ENCODE measurements at regions not wholly inside any gene's neighbourhood (a gene's known extent, or its start where the extent isn't known, plus 50 kb on each side); places are given as distances from the start of the nearest gene placed in this dataset.

DNA sequence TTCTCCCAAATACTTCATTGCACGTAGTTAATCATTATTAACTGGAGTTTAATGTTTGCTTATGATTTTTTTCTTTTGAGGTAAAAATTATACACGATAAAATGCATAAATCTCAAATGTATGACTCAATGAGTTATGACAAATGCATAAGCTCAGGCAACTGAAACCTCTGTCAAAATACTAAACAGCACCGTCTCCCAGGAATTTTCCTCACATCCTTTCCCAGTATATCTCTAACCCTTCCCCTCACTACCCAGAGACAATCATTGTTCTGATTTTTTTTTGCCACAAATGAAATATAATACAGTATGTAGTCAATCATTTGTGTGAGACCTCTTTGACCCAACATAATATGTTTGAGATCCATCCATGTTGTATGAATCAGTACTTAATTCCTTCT, 606.5 kb downstream of the CPS1 start:
- CTCF ChIA-PET, result no interaction called here
- POLR2A ChIA-PET, result no interaction called here

GRCh38 chr2:211170843-211171242, 614.4 kb downstream of the CPS1 start:
- ChIA-PET POLR2A (no interaction called here), CTCF (no interaction called here)
- Histone ChIP-seq H3K27me3 (ENCODE audit: control insufficient read depth, insufficient read depth, low read length) (no peaks in the 10 kb centered on the region), H3K4me3 (ENCODE audit: low read depth, low read length) (no peak overlapping the region), H3K9me3 (ENCODE audit: control insufficient read depth, insufficient read depth, low read length) (peaks cover 2% of the 10 kb centered on the region), H3K27ac (ENCODE audit: low read depth, low read length) (no peak overlapping the region)
- no peak for TF ChIP-seq CTCF (IDR thresholded peaks at IDR 0.05; ENCODE audit: low read depth, low read length)
- DNase-seq (ENCODE audit: low read depth, low spot score), result no peak

More for the DNA sequence above, 606.5 kb downstream of the CPS1 start:
- DNase-seq (ENCODE audit: low read depth, low spot score), result no peak
- no peaks in the 10 kb centered on the region for H3K27me3 ChIP-seq (ENCODE audit: control insufficient read depth, insufficient read depth, low read length)
- TF ChIP-seq CTCF (IDR thresholded peaks at IDR 0.05; ENCODE audit: low read depth, low read length), result no peak
- no peaks in the 10 kb centered on the region for H3K9me3 ChIP-seq (ENCODE audit: control insufficient read depth, insufficient read depth, low read length)
- H3K27ac ChIP-seq (ENCODE audit: low read depth, low read length), result no peak overlapping the region
- no peak overlapping the region for H3K4me3 ChIP-seq (ENCODE audit: low read depth, low read length)

GRCh38 chr2:211174021-211174420, 617.6 kb downstream of the CPS1 start:
- POLR2A ChIA-PET, result no interaction called here
- Histone ChIP-seq H3K9me3 (ENCODE audit: control insufficient read depth, insufficient read depth, low read length) (peaks cover 2% of the 10 kb centered on the region), H3K27ac (ENCODE audit: low read depth, low read length) (no peak overlapping the region), H3K4me3 (ENCODE audit: low read depth, low read length) (no peak overlapping the region), H3K27me3 (ENCODE audit: control insufficient read depth, insufficient read depth, low read length) (no peaks in the 10 kb centered on the region)
- CTCF ChIA-PET, result no interaction called here
- no peak for DNase-seq (ENCODE audit: low read depth, low spot score)
- no peak for TF ChIP-seq CTCF (IDR thresholded peaks at IDR 0.05; ENCODE audit: low read depth, low read length)

DNA sequence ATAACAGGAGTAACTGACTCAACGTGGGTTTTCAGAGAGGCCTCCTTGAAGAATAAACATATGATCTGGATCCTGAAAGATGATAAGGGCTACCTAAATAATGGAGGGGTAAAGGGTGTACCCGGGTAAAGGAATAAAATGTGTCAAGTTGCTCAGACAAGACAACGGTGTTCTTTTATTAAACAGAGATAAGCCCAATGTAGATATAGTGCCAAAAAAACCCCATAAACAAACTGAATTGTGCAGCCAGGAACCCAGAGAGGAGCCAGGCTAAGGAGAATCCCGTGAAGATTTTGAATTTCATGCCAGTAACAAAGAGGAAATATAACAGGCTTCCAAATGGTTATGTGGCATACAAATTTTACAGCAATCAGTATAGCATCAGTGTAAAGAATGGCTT, 618.2 kb downstream of the CPS1 start:
- H3K27me3 ChIP-seq (ENCODE audit: control insufficient read depth, insufficient read depth, low read length), result no peaks in the 10 kb centered on the region
- no peak overlapping the region for H3K27ac ChIP-seq (ENCODE audit: low read depth, low read length)
- H3K4me3 ChIP-seq (ENCODE audit: low read depth, low read length), result no peak overlapping the region
- H3K9me3 ChIP-seq (ENCODE audit: control insufficient read depth, insufficient read depth, low read length), result peaks cover 2% of the 10 kb centered on the region
- TF ChIP-seq CTCF (IDR thresholded peaks at IDR 0.05; ENCODE audit: low read depth, low read length), result no peak
- no peak for DNase-seq (ENCODE audit: low read depth, low spot score)
- CTCF ChIA-PET, result no interaction called here
- POLR2A ChIA-PET, result no interaction called here

GRCh38 chr2:211175956-211176355, 619.6 kb downstream of the CPS1 start:
- Histone ChIP-seq H3K9me3 (ENCODE audit: control insufficient read depth, insufficient read depth, low read length) (peaks cover 2% of the 10 kb centered on the region; the same call in 1 of the 2 replicates), H3K27me3 (ENCODE audit: control insufficient read depth, insufficient read depth, low read length) (no peaks in the 10 kb centered on the region), H3K4me3 (ENCODE audit: low read depth, low read length) (no peak overlapping the region), H3K27ac (ENCODE audit: low read depth, low read length) (no peak overlapping the region)
- CTCF ChIA-PET, result no interaction called here
- no peak for TF ChIP-seq CTCF (IDR thresholded peaks at IDR 0.05; ENCODE audit: low read depth, low read length)
- POLR2A ChIA-PET, result no interaction called here
- no peak for DNase-seq (ENCODE audit: low read depth, low spot score)

All from AG04450 (cell line).